VCaP (cell line): ENCODE measurements at regions not wholly inside any gene's neighbourhood (a gene's known extent, or its start where the extent isn't known, plus 50 kb on each side); places are given as distances from the start of the nearest gene placed in this dataset.

ENCODE experiments used
- H3K27ac ChIP-seq: fragments of 450-650 bp; 2 replicates; pipeline ENCODE4 v1.5.1; 2017
- TF ChIP-seq, protein P1 (sequence below): fragments of 450-650 bp; conservative IDR thresholded peaks from 2 replicates; pipeline ENCODE4 v1.5.1; 2017; ENCODE audit warnings: mild to moderate bottlenecking, moderate library complexity

DNA sequence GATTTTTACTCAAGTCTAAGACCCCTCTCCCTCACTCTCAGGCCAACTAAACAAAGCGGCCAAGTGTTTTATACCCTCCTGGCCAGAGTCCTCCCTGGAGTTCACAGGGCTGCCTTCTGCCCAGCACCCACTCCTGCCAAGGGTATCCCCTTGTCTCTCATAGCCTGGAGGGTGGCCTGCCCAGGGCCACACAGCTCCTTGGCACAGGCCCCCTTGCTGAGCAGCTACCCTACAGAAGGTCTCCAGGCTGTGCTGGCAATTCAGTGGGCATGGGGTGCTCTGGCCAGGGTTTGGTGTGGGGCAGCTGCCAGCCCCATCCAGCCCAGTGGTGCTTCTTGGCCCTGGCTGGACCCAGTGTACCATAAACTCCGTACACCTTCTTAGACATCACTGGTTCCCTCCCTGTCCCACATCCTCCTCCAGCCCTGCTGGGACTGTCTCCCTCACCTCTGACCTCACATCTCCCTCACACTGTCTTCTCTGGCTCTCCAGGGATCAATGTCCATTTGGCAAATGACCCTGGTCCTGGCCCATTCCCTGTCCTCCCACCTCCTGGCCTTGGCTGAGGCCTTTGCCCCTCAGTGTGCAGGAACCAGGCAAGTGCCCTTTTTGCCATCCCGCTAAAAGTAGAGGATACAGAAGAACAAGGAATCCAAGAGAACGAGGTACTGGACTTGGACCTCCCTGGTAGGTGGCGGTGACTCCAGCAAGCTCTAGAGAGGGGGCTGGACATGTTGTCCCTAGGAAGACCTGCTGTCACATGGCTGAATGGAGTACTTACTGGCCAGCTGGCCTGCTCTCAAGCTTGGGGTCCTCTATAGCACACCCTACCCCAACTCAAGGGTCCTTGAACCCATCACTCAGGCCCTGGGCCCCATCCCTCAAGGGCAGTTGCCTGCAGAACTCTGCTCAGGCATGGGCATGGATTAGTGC is 50.0 kb upstream of the TRPM1 start:
- H3K27ac ChIP-seq = no peak overlapping the region

DNA sequence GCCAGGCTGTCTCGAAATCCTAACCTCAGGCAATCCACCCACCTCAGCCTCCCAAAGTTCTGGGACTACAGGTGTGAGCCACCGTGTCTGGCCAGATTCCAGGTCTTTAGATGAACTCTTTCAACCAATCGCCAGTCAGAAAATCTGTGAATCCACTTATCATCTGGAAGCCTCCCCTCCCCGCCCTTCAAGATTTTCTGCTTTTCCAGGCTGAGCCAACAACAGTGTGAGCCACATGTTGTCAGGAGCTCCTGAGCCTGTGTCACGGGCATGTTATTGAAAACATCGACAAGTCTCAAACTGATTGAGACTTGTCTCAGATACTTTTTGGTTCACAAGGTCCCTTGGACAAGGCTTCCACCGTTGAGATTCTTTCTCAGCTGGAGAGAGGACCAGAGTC is 52.0 kb upstream of the TRPM1 start:
- no peak overlapping the region for H3K27ac ChIP-seq
- TF ChIP-seq, protein P1, sequence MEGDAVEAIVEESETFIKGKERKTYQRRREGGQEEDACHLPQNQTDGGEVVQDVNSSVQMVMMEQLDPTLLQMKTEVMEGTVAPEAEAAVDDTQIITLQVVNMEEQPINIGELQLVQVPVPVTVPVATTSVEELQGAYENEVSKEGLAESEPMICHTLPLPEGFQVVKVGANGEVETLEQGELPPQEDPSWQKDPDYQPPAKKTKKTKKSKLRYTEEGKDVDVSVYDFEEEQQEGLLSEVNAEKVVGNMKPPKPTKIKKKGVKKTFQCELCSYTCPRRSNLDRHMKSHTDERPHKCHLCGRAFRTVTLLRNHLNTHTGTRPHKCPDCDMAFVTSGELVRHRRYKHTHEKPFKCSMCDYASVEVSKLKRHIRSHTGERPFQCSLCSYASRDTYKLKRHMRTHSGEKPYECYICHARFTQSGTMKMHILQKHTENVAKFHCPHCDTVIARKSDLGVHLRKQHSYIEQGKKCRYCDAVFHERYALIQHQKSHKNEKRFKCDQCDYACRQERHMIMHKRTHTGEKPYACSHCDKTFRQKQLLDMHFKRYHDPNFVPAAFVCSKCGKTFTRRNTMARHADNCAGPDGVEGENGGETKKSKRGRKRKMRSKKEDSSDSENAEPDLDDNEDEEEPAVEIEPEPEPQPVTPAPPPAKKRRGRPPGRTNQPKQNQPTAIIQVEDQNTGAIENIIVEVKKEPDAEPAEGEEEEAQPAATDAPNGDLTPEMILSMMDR = no peak

More for the DNA sequence above, 50.0 kb upstream of the TRPM1 start:
- TF ChIP-seq, protein P1 = no peak

DNA sequence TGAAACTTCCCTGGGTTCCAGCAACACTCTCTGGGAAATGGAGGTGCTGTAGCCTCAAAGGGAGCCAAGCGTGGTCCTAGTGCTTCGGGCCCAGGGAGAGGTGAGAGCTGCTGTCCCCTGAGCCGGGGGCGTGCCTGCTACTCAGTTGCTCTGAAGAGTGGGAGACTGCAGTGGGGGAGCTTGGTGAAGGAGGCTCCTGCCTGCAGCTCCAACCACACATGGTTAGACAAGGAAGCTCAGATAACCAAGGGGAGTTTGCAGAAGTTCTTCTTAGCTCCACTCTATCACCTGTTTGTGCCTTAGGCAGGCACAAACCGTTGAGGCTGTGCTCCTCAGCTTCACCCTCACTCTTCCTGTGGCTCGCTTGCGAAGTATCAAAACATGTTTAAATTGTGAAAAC is 53.6 kb upstream of the TRPM1 start:
- TF ChIP-seq, protein P1 = no peak

DNA sequence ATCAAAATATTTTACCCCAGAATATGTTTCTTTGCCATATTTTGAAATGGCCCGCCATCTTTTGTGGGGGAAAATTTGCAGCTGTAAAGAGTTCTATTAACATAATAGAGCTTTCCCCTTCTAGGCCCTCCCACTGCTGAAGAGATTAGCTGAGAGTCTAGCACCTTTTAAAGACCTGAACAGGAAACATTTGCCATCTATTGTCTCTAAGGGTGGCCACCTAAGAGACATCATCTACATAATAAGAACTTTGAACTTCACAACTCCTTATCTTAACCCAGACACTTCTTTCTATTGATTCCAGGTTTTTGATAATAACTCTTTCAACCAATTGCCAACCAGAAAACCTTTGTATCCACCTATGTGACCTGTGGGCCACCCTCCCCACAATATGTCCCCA is 54.7 kb upstream of the TRPM1 start:
- no peak overlapping the region for H3K27ac ChIP-seq
- TF ChIP-seq, protein P1 = no peak

More for the DNA sequence above, 53.6 kb upstream of the TRPM1 start:
- no peak overlapping the region for H3K27ac ChIP-seq

DNA sequence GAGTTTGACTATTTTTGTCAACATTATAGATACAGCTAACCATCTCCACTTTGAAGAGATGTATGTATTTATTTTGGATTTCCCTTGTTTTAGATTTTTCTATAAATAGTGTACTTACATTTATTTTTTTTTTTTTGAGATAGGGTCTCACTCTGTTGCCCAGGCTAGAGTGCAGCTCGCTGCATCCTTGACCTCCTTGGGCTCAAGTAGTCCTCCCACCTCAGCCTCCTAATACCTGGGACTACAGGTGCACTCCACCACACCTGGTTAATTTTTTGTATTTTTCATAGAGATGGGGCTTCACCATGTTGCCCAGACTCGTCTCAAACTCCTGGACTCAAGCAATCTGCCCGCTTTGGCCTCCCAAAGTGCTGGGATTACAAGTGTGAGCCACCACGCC is 55.3 kb upstream of the TRPM1 start:
- H3K27ac ChIP-seq = no peak overlapping the region

DNA sequence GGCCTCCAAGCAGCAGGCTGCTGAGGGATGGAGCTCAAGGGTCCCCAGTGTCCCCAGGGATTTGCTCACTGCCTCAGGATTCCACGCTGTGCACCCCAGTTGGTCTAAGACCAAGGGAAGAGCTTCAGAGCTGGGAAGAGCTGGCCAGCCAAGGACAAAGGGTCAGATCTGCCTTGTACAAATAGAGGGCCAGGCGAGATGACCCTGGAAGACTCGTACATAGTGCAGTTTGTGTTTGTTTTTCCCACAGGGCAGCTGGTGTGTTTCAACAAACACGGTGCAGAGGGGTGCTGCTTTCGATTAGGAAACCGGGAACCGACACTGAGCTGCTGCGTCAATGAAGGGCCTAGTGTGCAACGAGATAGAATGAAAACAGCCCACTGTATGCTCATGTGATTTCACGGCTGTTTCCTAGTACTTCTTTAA is 56.1 kb upstream of the TRPM1 start:
- TF ChIP-seq, protein P1 = no peak
- H3K27ac ChIP-seq = no peak overlapping the region

More for the DNA sequence above, 55.3 kb upstream of the TRPM1 start:
- TF ChIP-seq, protein P1 = no peak

DNA sequence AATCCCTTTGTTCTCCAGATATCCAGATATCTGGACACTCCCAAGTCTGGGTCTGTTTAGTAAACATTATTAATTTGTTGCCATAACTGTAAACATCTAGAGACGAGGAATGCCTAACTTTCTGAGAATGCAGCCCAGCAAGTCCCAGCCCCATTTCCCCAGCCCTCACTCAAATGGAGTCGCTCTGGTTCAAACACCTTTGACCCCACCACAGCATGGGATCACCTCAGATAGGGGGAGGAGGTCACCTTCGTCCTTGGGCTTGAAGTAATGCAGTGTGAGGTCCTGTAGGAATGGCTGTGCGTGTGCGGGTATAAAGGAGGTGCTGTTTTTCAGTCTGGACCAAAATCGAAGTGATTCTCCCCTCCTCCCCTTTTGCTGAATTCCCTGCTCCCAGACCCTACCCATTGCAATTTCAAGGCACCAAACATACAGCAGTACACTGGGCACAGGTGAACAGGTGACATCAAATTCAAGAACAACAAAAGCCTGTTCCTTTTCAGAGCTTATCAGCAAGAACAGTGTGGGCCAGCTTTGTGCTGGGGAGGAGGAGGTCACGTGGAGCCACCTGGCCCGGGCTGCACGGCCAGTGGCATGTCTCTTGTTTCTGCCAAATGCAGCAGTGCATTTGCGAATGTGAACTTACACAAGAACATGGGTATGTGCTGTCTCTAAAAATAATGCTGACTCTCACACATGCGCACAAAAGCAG is 57.5 kb upstream of the TRPM1 start:
- H3K27ac ChIP-seq = peak overlapping the region; percentile 53
- TF ChIP-seq, protein P1 = no peak
